Prostate gland (tissue), 2 donors: ENCODE measurements at regions not wholly inside any gene's neighbourhood (a gene's known extent, or its start where the extent isn't known, plus 50 kb on each side); places are given as distances from the start of the nearest gene placed in this dataset.
"Not testable (repeated sequence)": the region's sequence is repeated elsewhere in the genome, so short reads cannot be mapped to it uniquely, and the experiment has no call there.

Experiments
- DNase-seq: peaks from one replicate; pipeline ENCODE4 v3.0.0-alpha.2; 2019; ENCODE audit warnings: low spot score
- H3K27ac ChIP-seq, 2 donors: fragments of 200-600 bp; sonication (generic); 2 replicates each; pipeline ENCODE4 v1.5.1; 2017 to 2019
- H3K27me3 ChIP-seq: fragments of 200-600 bp; sonication (generic); replicated peaks from 2 replicates; pipeline ENCODE4 v1.5.1; 2019; ENCODE audit not compliant: insufficient read depth
- H3K36me3 ChIP-seq, 2 donors: fragments of 200-600 bp; sonication (generic); 1 replicate in 1 of 2; 2 replicates in 1 of 2; pipeline versions ENCODE4 v1.5.1 to v1.8.1; 2017 to 2019
- H3K4me1 ChIP-seq: fragments of 200-600 bp; sonication (generic); replicated peaks from 2 replicates; pipeline ENCODE4 v1.5.1; 2019
- H3K4me3 ChIP-seq, 2 donors: fragments of 200-600 bp; sonication (generic); 2 replicates each; pipeline ENCODE4 v1.5.1; 2017 to 2019
- H3K9me3 ChIP-seq: fragments of 200-600 bp; sonication (generic); 2 replicates; pipeline ENCODE4 v1.5.1; 2017
- CTCF ChIP-seq, 4 experiments: fragments of 200-600 bp in 2 of 4; fragments of 450-650 bp in 2 of 4; sonication (generic) in 2 of 4; IDR thresholded peaks; 1 replicate in 3 of 4; 2 replicates in 1 of 4; pipeline ENCODE4 v1.5.1; 2016 to 2019; ENCODE audit warnings: antibody characterized with exemption in 4 of 4, mild to moderate bottlenecking in 2 of 4, moderate library complexity in 2 of 4
- POLR2A ChIP-seq: fragments of 450-650 bp; IDR thresholded peaks from one replicate; pipeline ENCODE4 v1.6.1; 2016; ENCODE audit warnings: antibody characterized with exemption, mild to moderate bottlenecking
- POLR2AphosphoS5 ChIP-seq: sonication (generic); formaldehyde crosslinking; IDR thresholded peaks from one replicate; pipeline ENCODE4 v1.6.1; 2017; ENCODE audit warnings: antibody characterized with exemption
- WGBS: methylation state at CpG from one replicate; pipeline ENCODE4 v1.1.5; 2018; 5-methylcytosine and 5-hydroxymethylcytosine counted together
- intact Hi-C: fragments of 100-400 bp; cut with DNase I; formaldehyde crosslinking; loops from one replicate; pipeline ENCODE4 v1.14.2; 2022

- TF ChIP-seq CTCF (IDR thresholded peaks at IDR 0.05) (no peak), POLR2A (no peak)
- Histone ChIP-seq H3K27ac (no peak overlapping the region), H3K4me3 (no peak overlapping the region), H3K36me3 (no peaks in the 10 kb centered on the region), H3K27me3 (no peaks in the 10 kb centered on the region), H3K9me3 (no peaks in the 10 kb centered on the region), H3K4me1 (no peaks in the 10 kb centered on the region)
- 81% methylated on average over 4 of the region's 4 CpGs for WGBS
- no peak for DNase-seq
- intact Hi-C loops, result no loop called here
Observed at GRCh38 chr10:20489961-20490360, 407.1 kb downstream of the NEBL start.

DNA sequence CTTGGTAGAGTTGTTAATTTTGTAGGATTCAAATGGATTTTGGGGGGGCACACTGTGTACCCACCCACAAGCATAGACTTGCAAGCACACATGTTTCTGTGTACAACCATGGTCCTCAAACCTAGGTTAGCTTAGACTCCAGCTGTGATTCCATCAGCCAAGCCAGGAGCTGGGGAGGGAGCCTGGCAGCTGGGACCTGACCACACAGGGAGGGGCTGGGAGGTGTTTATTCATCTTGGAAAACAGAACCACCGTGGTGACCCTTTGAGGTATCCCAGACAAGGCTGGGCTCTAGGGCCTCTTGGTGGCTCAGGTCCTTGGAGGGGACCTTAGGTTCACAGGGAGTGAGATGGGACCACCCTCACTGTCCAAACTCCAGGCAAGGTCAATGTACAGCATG, 410.3 kb downstream of the NEBL start:
- H3K4me1 ChIP-seq, result no peaks in the 10 kb centered on the region
- no peaks in the 10 kb centered on the region for H3K27me3 ChIP-seq
- 60% methylated on average over 1 of the region's 1 CpG for WGBS
- H3K4me3 ChIP-seq, result no peak overlapping the region
- no peak for DNase-seq
- TF ChIP-seq POLR2AphosphoS5, result no peak
- TF ChIP-seq POLR2A, result no peak
- no peak for TF ChIP-seq CTCF (IDR thresholded peaks at IDR 0.05)
- H3K27ac ChIP-seq, result no peak overlapping the region
- intact Hi-C loops, result no loop called here
- H3K9me3 ChIP-seq, result no peaks in the 10 kb centered on the region
- no peaks in the 10 kb centered on the region for H3K36me3 ChIP-seq

DNA sequence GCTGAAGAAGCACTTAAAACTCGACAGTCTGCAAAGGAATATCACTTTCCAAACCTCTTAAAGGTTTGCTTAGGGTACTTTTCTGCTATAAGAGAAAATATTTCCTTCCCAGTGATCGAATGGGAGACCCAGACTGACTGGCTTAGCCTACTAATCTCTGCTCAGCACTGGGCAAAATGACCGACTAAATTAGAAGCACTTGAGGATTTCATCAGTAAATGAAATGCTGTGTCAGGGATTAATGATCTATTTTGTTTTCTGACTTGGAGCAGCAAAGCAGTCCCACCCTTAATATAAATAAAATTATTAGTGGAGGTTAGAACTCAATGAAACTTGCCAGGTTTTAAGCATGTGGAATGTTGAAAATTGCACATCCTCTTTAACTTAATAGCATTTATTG, 411.6 kb downstream of the NEBL start:
- H3K9me3 ChIP-seq, result no peaks in the 10 kb centered on the region
- no peaks in the 10 kb centered on the region for H3K4me1 ChIP-seq
- WGBS, result 61% methylated on average over 3 of the region's 3 CpGs
- no peak overlapping the region for H3K4me3 ChIP-seq
- H3K27ac ChIP-seq, result no peak overlapping the region
- intact Hi-C loops, result no loop called here
- no peaks in the 10 kb centered on the region for H3K36me3 ChIP-seq
- no peak for DNase-seq
- TF ChIP-seq POLR2A, result no peak
- TF ChIP-seq CTCF (IDR thresholded peaks at IDR 0.05), result no peak
- H3K27me3 ChIP-seq, result no peaks in the 10 kb centered on the region

DNA sequence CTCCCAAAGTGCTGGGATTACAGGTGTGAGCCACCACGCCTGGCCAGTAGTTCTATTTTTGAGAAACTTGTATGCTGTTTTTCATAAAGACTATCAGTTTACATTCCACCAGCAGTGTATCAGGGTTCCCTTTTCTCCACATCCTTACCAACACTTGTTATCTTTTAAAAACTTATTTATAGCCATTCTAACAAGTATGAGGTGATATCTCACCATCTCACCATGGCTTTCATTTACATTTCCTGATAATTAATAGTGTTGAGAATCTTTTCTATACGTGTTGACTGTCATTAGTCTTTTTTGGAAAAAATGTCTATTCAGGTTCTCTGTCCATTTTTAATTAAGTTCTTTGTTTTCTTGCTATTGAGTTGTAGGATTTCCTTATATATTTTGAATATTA, 416.1 kb downstream of the NEBL start:
- Histone ChIP-seq H3K4me3 (no peak overlapping the region), H3K4me1 (no peaks in the 10 kb centered on the region), H3K27me3 (no peaks in the 10 kb centered on the region), H3K36me3 (no peaks in the 10 kb centered on the region), H3K9me3 (no peaks in the 10 kb centered on the region), H3K27ac (no peak overlapping the region)
- no peak for TF ChIP-seq POLR2A
- TF ChIP-seq POLR2AphosphoS5, result no peak
- TF ChIP-seq CTCF (IDR thresholded peaks at IDR 0.05), result no peak
- WGBS, result 86% methylated on average over 2 of the region's 2 CpGs
- intact Hi-C loops, result no loop called here
- DNase-seq, result no peak

- DNase-seq, H3K27ac ChIP-seq, H3K9me3 ChIP-seq, H3K27me3 ChIP-seq, H3K4me1 ChIP-seq, H3K36me3 ChIP-seq, H3K4me3 ChIP-seq, intact Hi-C loops: not testable (repeated sequence)
- WGBS, result 96% methylated on average over 1 of the region's 1 CpG
Observed at GRCh38 chr10:20480575-20480974, 416.5 kb downstream of the NEBL start.

DNA sequence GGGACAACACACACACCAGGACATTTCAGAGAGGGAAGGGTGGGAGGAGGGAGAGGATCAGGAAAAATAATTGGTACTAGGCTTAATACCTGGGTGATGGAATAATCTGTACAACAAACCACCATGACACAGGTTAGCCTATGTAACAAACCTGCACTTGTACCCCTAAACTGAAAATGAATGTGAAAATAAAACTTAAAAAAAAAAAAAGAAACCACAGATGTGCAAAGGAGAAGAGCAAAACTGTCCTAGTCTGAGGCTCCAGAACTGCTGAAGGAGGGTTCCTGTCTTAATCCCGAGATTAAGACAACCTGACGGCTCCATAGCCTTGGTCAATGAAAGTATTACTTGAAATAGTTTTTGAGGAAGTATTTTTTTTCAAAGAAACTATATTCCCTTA, 423.0 kb downstream of the NEBL start:
- Histone ChIP-seq H3K27me3 (no peaks in the 10 kb centered on the region), H3K9me3 (no peaks in the 10 kb centered on the region), H3K27ac (no peak overlapping the region), H3K4me1 (no peaks in the 10 kb centered on the region), H3K36me3 (no peaks in the 10 kb centered on the region), H3K4me3 (no peak overlapping the region)
- 80% methylated on average over 2 of the region's 2 CpGs for whole genome bisulfite sequencing
- no peak for DNase-seq
- TF ChIP-seq POLR2A, result no peak
- TF ChIP-seq POLR2AphosphoS5, result no peak
- TF ChIP-seq CTCF (IDR thresholded peaks at IDR 0.05), result no peak
- intact Hi-C loops, result no loop called here
